ENCODE measurements at regions not wholly inside any gene's neighbourhood (a gene's known extent, or its start where the extent isn't known, plus 50 kb on each side); places are given as distances from the start of the nearest gene placed in this dataset.

- Histone ChIP-seq H3K27ac (ENCODE audit: low read depth in 2 of 2, low read length in 1 of 2) (no peak overlapping the region), H3K9me3 (ENCODE audit: control insufficient read depth in 2 of 2, insufficient read depth in 1 of 2, low read depth in 1 of 2, low read length in 1 of 2) (no peaks in the 10 kb centered on the region), H3K27me3 (ENCODE audit: control insufficient read depth in 1 of 2, insufficient read depth in 2 of 2, low read length in 2 of 2) (no peaks in the 10 kb centered on the region), H3K4me3 (ENCODE audit: low read depth in 1 of 2, low read length in 2 of 2) (no peak overlapping the region), H3K4me1 (ENCODE audit: control insufficient read depth in 2 of 2, insufficient read depth in 2 of 2, low read length in 1 of 2) (no peaks in the 10 kb centered on the region), H3K36me3 (ENCODE audit: control insufficient read depth in 2 of 2, insufficient read depth in 2 of 2, low read length in 1 of 2) (no peaks in the 10 kb centered on the region)
- WGBS, 2 donors, result 73 to 74% methylated on average over 3 of the region's 3 CpGs
Measured at GRCh38 chr5:5979377-5979760, 399.0 kb downstream of the MED10 start.

GRCh38 chr5:5978501-5979376 lies 399.6 kb downstream of the MED10 start:
- WGBS, 2 donors, result 72 to 75% methylated on average over 10 of the region's 10 CpGs
- H3K9me3 ChIP-seq (ENCODE audit: control insufficient read depth in 2 of 2, insufficient read depth in 1 of 2, low read depth in 1 of 2, low read length in 1 of 2), result no peaks in the 10 kb centered on the region
- H3K36me3 ChIP-seq (ENCODE audit: control insufficient read depth in 2 of 2, insufficient read depth in 2 of 2, low read length in 1 of 2), result no peaks in the 10 kb centered on the region
- no peaks in the 10 kb centered on the region for H3K4me1 ChIP-seq (ENCODE audit: control insufficient read depth in 2 of 2, insufficient read depth in 2 of 2, low read length in 1 of 2)
- no peak overlapping the region for H3K27ac ChIP-seq (ENCODE audit: low read depth in 2 of 2, low read length in 1 of 2)
- no peaks in the 10 kb centered on the region for H3K27me3 ChIP-seq (ENCODE audit: control insufficient read depth in 1 of 2, insufficient read depth in 2 of 2, low read length in 2 of 2)
- no peak overlapping the region for H3K4me3 ChIP-seq (ENCODE audit: low read depth in 1 of 2, low read length in 2 of 2)

- peaks cover 0 to 2% of the 10 kb centered on the region in 2 donors for H3K9me3 ChIP-seq (ENCODE audit: control insufficient read depth in 2 of 2, insufficient read depth in 1 of 2, low read depth in 1 of 2, low read length in 1 of 2)
- no peaks in the 10 kb centered on the region for H3K36me3 ChIP-seq (ENCODE audit: control insufficient read depth in 2 of 2, insufficient read depth in 2 of 2, low read length in 1 of 2)
- H3K4me1 ChIP-seq (ENCODE audit: control insufficient read depth in 2 of 2, insufficient read depth in 2 of 2, low read length in 1 of 2), result no peaks in the 10 kb centered on the region
- H3K27me3 ChIP-seq (ENCODE audit: control insufficient read depth in 1 of 2, insufficient read depth in 2 of 2, low read length in 2 of 2), result no peaks in the 10 kb centered on the region
- 78 to 82% methylated on average over 5 of the region's 5 CpGs for WGBS, 2 donors
- H3K4me3 ChIP-seq (ENCODE audit: low read depth in 1 of 2, low read length in 2 of 2), result no peak overlapping the region
- H3K27ac ChIP-seq (ENCODE audit: low read depth in 2 of 2, low read length in 1 of 2), result no peak overlapping the region
Measured at GRCh38 chr5:5971203-5971602, 407.1 kb downstream of the MED10 start.

GRCh38 chr5:5969942-5970483 lies 408.3 kb downstream of the MED10 start:
- H3K27ac ChIP-seq (ENCODE audit: low read depth in 2 of 2, low read length in 1 of 2), result no peak overlapping the region
- H3K36me3 ChIP-seq (ENCODE audit: control insufficient read depth in 2 of 2, insufficient read depth in 2 of 2, low read length in 1 of 2), result no peaks in the 10 kb centered on the region
- H3K9me3 ChIP-seq (ENCODE audit: control insufficient read depth in 2 of 2, insufficient read depth in 1 of 2, low read depth in 1 of 2, low read length in 1 of 2), result peaks cover 0 to 6% of the 10 kb centered on the region in 2 donors
- H3K4me3 ChIP-seq (ENCODE audit: low read depth in 1 of 2, low read length in 2 of 2), result no peak overlapping the region
- no peaks in the 10 kb centered on the region for H3K4me1 ChIP-seq (ENCODE audit: control insufficient read depth in 2 of 2, insufficient read depth in 2 of 2, low read length in 1 of 2)
- H3K27me3 ChIP-seq (ENCODE audit: control insufficient read depth in 1 of 2, insufficient read depth in 2 of 2, low read length in 2 of 2), result no peaks in the 10 kb centered on the region

GRCh38 chr5:5968981-5969380 lies 409.4 kb downstream of the MED10 start:
- Histone ChIP-seq H3K27ac (ENCODE audit: low read depth in 2 of 2, low read length in 1 of 2) (no peak overlapping the region), H3K4me3 (ENCODE audit: low read depth in 1 of 2, low read length in 2 of 2) (no peak overlapping the region), H3K9me3 (ENCODE audit: control insufficient read depth in 2 of 2, insufficient read depth in 1 of 2, low read depth in 1 of 2, low read length in 1 of 2) (peaks cover 0 to 8% of the 10 kb centered on the region in 2 donors), H3K4me1 (ENCODE audit: control insufficient read depth in 2 of 2, insufficient read depth in 2 of 2, low read length in 1 of 2) (no peaks in the 10 kb centered on the region), H3K27me3 (ENCODE audit: control insufficient read depth in 1 of 2, insufficient read depth in 2 of 2, low read length in 2 of 2) (no peaks in the 10 kb centered on the region), H3K36me3 (ENCODE audit: control insufficient read depth in 2 of 2, insufficient read depth in 2 of 2, low read length in 1 of 2) (no peaks in the 10 kb centered on the region)
- WGBS, 2 donors, result 83% methylated on average over 4 of the region's 4 CpGs

- H3K9me3 ChIP-seq (ENCODE audit: control insufficient read depth in 2 of 2, insufficient read depth in 1 of 2, low read depth in 1 of 2, low read length in 1 of 2), result peaks cover 0 to 8% of the 10 kb centered on the region in 2 donors
- no peak overlapping the region for H3K4me3 ChIP-seq (ENCODE audit: low read depth in 1 of 2, low read length in 2 of 2)
- no peaks in the 10 kb centered on the region for H3K36me3 ChIP-seq (ENCODE audit: control insufficient read depth in 2 of 2, insufficient read depth in 2 of 2, low read length in 1 of 2)
- no peaks in the 10 kb centered on the region for H3K27me3 ChIP-seq (ENCODE audit: control insufficient read depth in 1 of 2, insufficient read depth in 2 of 2, low read length in 2 of 2)
- H3K27ac ChIP-seq (ENCODE audit: low read depth in 2 of 2, low read length in 1 of 2), result no peak overlapping the region
- H3K4me1 ChIP-seq (ENCODE audit: control insufficient read depth in 2 of 2, insufficient read depth in 2 of 2, low read length in 1 of 2), result no peaks in the 10 kb centered on the region
- WGBS, 2 donors, result 47 to 54% methylated on average over 3 of the region's 3 CpGs
Measured at GRCh38 chr5:5967944-5968343, 410.4 kb downstream of the MED10 start.

- Histone ChIP-seq H3K4me3 (ENCODE audit: low read depth in 1 of 2, low read length in 2 of 2) (no peak overlapping the region), H3K27ac (ENCODE audit: low read depth in 2 of 2, low read length in 1 of 2) (no peak overlapping the region), H3K36me3 (ENCODE audit: control insufficient read depth in 2 of 2, insufficient read depth in 2 of 2, low read length in 1 of 2) (no peaks in the 10 kb centered on the region), H3K27me3 (ENCODE audit: control insufficient read depth in 1 of 2, insufficient read depth in 2 of 2, low read length in 2 of 2) (no peaks in the 10 kb centered on the region), H3K4me1 (ENCODE audit: control insufficient read depth in 2 of 2, insufficient read depth in 2 of 2, low read length in 1 of 2) (no peaks in the 10 kb centered on the region), H3K9me3 (ENCODE audit: control insufficient read depth in 2 of 2, insufficient read depth in 1 of 2, low read depth in 1 of 2, low read length in 1 of 2) (peaks cover 0 to 7% of the 10 kb centered on the region in 2 donors)
- WGBS, 2 donors, result 88 to 90% methylated on average over 6 of the region's 6 CpGs
Measured at GRCh38 chr5:5967373-5967772, 411.0 kb downstream of the MED10 start.

GRCh38 chr5:5965132-5965531 lies 413.2 kb downstream of the MED10 start:
- Histone ChIP-seq H3K27ac (ENCODE audit: low read depth in 2 of 2, low read length in 1 of 2) (no peak overlapping the region), H3K4me1 (ENCODE audit: control insufficient read depth in 2 of 2, insufficient read depth in 2 of 2, low read length in 1 of 2) (no peaks in the 10 kb centered on the region), H3K9me3 (ENCODE audit: control insufficient read depth in 2 of 2, insufficient read depth in 1 of 2, low read depth in 1 of 2, low read length in 1 of 2) (peaks cover 0 to 6% of the 10 kb centered on the region in 2 donors), H3K27me3 (ENCODE audit: control insufficient read depth in 1 of 2, insufficient read depth in 2 of 2, low read length in 2 of 2) (no peaks in the 10 kb centered on the region), H3K36me3 (ENCODE audit: control insufficient read depth in 2 of 2, insufficient read depth in 2 of 2, low read length in 1 of 2) (no peaks in the 10 kb centered on the region), H3K4me3 (ENCODE audit: low read depth in 1 of 2, low read length in 2 of 2) (no peak overlapping the region)
- 63 to 75% methylated on average over 5 of the region's 5 CpGs for WGBS, 2 donors

GRCh38 chr5:5964347-5964746 lies 414.0 kb downstream of the MED10 start:
- no peaks in the 10 kb centered on the region for H3K36me3 ChIP-seq (ENCODE audit: control insufficient read depth in 2 of 2, insufficient read depth in 2 of 2, low read length in 1 of 2)
- 81 to 91% methylated on average over 4 of the region's 4 CpGs for WGBS, 2 donors
- H3K4me1 ChIP-seq (ENCODE audit: control insufficient read depth in 2 of 2, insufficient read depth in 2 of 2, low read length in 1 of 2), result no peaks in the 10 kb centered on the region
- no peak overlapping the region for H3K4me3 ChIP-seq (ENCODE audit: low read depth in 1 of 2, low read length in 2 of 2)
- no peaks in the 10 kb centered on the region for H3K27me3 ChIP-seq (ENCODE audit: control insufficient read depth in 1 of 2, insufficient read depth in 2 of 2, low read length in 2 of 2)
- H3K9me3 ChIP-seq (ENCODE audit: control insufficient read depth in 2 of 2, insufficient read depth in 1 of 2, low read depth in 1 of 2, low read length in 1 of 2), result peaks cover 0 to 6% of the 10 kb centered on the region in 2 donors
- no peak overlapping the region for H3K27ac ChIP-seq (ENCODE audit: low read depth in 2 of 2, low read length in 1 of 2)

- no peaks in the 10 kb centered on the region for H3K36me3 ChIP-seq (ENCODE audit: control insufficient read depth in 2 of 2, insufficient read depth in 2 of 2, low read length in 1 of 2)
- no peaks in the 10 kb centered on the region for H3K27me3 ChIP-seq (ENCODE audit: control insufficient read depth in 1 of 2, insufficient read depth in 2 of 2, low read length in 2 of 2)
- H3K9me3 ChIP-seq (ENCODE audit: control insufficient read depth in 2 of 2, insufficient read depth in 1 of 2, low read depth in 1 of 2, low read length in 1 of 2), result peaks cover 0 to 6% of the 10 kb centered on the region in 2 donors
- H3K4me3 ChIP-seq (ENCODE audit: low read depth in 1 of 2, low read length in 2 of 2), result no peak overlapping the region
- H3K27ac ChIP-seq (ENCODE audit: low read depth in 2 of 2, low read length in 1 of 2), result no peak overlapping the region
- H3K4me1 ChIP-seq (ENCODE audit: control insufficient read depth in 2 of 2, insufficient read depth in 2 of 2, low read length in 1 of 2), result no peaks in the 10 kb centered on the region
- 84 to 85% methylated on average over 2 of the region's 2 CpGs for WGBS, 2 donors
Measured at GRCh38 chr5:5957737-5958136, 420.6 kb downstream of the MED10 start.
